Calu3 (cell line): ENCODE measurements at regions not wholly inside any gene's neighbourhood (a gene's known extent, or its start where the extent isn't known, plus 50 kb on each side); places are given as distances from the start of the nearest gene placed in this dataset.
"Not testable (repeated sequence)": the region's sequence is repeated elsewhere in the genome, so short reads cannot be mapped to it uniquely, and the experiment has no call there.

Source experiments
- BruUV-seq: library from RNA; stranded (reverse); fragments of 400-500 nt; replicated peaks from 2 replicates; lab custom pipeline; 2021; lab: Mats Ljungman, UMichigan
- CTCF ChIA-PET: fragments of 300-600 bp; sonication (Branson Sonifier 250); formaldehyde crosslinking; loops from one replicate; lab custom pipeline; 2022; ENCODE audit warnings: antibody characterized with exemption; lab: Charles Lee
- DNase-seq: peaks from one replicate; pipeline ENCODE4 v3.0.0; 2022
- H3K27ac Mint-ChIP-seq: one replicate; pipeline ENCODE4 v1.8.0; 2022; ENCODE audit warnings: mixed read lengths; ENCODE audit not compliant: unreplicated experiment
- H3K27me3 Mint-ChIP-seq: one replicate; pipeline ENCODE4 v1.8.0; 2022; ENCODE audit warnings: mixed read lengths; ENCODE audit not compliant: unreplicated experiment
- H3K36me3 Mint-ChIP-seq: one replicate; pipeline ENCODE4 v1.8.0; 2022; ENCODE audit warnings: mild to moderate bottlenecking, moderate library complexity, mixed read lengths; ENCODE audit not compliant: insufficient read depth, unreplicated experiment
- H3K4me1 Mint-ChIP-seq: one replicate; pipeline ENCODE4 v1.8.0; 2022; ENCODE audit warnings: mild to moderate bottlenecking, low read depth, mixed read lengths; ENCODE audit not compliant: unreplicated experiment
- H3K4me3 Mint-ChIP-seq: one replicate; pipeline ENCODE4 v1.8.0; 2022; ENCODE audit warnings: mild to moderate bottlenecking, low read depth, moderate library complexity, mixed read lengths; ENCODE audit not compliant: unreplicated experiment
- H3K9me3 Mint-ChIP-seq: one replicate; pipeline ENCODE4 v1.8.0; 2022; ENCODE audit warnings: low read depth, mixed read lengths; ENCODE audit not compliant: unreplicated experiment
- intact Hi-C: fragments of 100-400 bp; cut with micrococcal nuclease; formaldehyde crosslinking; loops from one replicate; pipeline ENCODE4 v1.10.0; 2022; ENCODE audit not compliant: unreplicated experiment
- TF ChIP-seq, protein P1 (sequence below): fragments of 200-600 bp; IDR thresholded peaks from one replicate; pipeline ENCODE4 v1.8.0; 2022; ENCODE audit warnings: antibody characterized with exemption; ENCODE audit not compliant: unreplicated experiment

DNA sequence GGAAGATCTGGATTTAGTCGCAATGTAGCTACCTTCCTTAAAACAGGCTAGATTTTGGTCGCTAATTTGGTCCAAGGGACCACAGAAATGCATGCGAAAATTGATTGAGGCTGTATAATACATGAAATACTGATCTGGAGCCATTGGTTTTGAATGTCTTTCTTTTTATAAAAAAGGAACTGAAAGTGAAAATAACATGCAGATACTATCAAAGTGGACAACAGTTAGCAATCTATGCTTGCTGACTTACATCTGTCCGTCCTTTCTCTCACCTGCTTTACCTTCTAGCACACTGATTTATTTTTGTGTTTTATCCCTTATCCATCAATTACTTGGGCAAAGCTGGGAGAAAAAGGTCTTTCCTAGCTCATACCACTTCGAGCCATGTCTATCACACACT is 1459.8 kb upstream of the ACVR2A start:
- DNase-seq, result no peak
- intact Hi-C loops, result no loop called here
- no TSS peak for BruUV-seq
- Mint-ChIP-seq H3K4me3 (no peak overlapping the region), H3K27me3 (no peaks in the 10 kb centered on the region), H3K9me3 (no peaks in the 10 kb centered on the region), H3K27ac (no peak overlapping the region), H3K36me3 (no peaks in the 10 kb centered on the region), H3K4me1 (no peaks in the 10 kb centered on the region)
- CTCF ChIA-PET, result no interaction called here
- TF ChIP-seq, protein P1, sequence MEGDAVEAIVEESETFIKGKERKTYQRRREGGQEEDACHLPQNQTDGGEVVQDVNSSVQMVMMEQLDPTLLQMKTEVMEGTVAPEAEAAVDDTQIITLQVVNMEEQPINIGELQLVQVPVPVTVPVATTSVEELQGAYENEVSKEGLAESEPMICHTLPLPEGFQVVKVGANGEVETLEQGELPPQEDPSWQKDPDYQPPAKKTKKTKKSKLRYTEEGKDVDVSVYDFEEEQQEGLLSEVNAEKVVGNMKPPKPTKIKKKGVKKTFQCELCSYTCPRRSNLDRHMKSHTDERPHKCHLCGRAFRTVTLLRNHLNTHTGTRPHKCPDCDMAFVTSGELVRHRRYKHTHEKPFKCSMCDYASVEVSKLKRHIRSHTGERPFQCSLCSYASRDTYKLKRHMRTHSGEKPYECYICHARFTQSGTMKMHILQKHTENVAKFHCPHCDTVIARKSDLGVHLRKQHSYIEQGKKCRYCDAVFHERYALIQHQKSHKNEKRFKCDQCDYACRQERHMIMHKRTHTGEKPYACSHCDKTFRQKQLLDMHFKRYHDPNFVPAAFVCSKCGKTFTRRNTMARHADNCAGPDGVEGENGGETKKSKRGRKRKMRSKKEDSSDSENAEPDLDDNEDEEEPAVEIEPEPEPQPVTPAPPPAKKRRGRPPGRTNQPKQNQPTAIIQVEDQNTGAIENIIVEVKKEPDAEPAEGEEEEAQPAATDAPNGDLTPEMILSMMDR, result no peak

DNA sequence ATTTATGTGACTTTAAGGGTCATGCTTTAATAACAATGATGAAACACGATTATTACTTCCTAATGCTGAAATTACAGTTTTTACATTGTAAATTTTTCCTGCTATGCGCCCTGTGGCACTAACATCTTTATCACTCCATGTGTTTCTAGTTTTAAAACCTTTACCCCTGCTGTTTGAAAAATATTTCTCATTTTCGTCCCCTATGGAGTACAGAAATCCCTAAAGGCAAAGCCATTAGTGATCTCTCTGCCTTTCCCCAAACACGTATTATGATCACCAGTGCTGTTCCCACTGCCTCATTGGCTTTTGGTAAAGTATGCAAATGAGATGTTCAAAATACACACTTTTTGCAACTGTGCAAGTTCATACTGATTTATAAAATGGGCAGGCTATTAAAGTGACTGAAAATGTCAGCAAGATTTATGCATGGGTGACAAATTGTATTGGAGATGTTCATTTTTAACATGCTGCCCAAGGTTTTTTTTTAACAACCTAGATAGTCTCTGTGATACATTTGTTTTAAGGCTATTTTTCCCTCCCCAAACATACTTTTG is 1468.2 kb upstream of the ACVR2A start:
- DNase-seq, result no peak
- H3K36me3 Mint-ChIP-seq, result no peaks in the 10 kb centered on the region
- H3K27me3 Mint-ChIP-seq, result no peaks in the 10 kb centered on the region
- intact Hi-C loops, result no loop called here
- no peak overlapping the region for H3K27ac Mint-ChIP-seq
- CTCF ChIA-PET, result no interaction called here
- TF ChIP-seq, protein P1, result no peak
- H3K9me3 Mint-ChIP-seq, result peaks cover 2% of the 10 kb centered on the region
- BruUV-seq, result no TSS peak
- no peaks in the 10 kb centered on the region for H3K4me1 Mint-ChIP-seq
- no peak overlapping the region for H3K4me3 Mint-ChIP-seq

DNA sequence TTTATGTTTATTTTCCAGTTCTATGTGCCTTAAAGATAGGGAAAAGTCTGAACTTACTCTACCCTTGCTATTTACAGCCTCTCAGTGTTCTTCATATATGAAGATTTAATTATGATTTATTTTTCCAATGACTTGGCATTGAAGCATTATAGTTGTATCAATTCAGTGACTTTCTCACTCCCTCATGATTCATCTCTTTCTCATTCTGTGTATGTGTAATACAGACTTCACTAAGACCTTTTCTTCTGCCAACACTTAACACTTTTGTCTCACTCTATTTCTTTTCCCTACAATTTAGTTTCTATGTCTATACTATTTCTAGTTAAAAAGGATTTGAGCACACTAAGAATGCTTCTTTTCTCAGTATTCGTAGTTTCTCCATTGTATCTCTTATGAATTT is 1470.3 kb upstream of the ACVR2A start:
- intact Hi-C loops, result no loop called here
- BruUV-seq, result no TSS peak
- H3K27ac Mint-ChIP-seq, result no peak overlapping the region
- no peak for DNase-seq
- H3K9me3 Mint-ChIP-seq, result peaks cover 5% of the 10 kb centered on the region
- no peaks in the 10 kb centered on the region for H3K36me3 Mint-ChIP-seq
- TF ChIP-seq, protein P1, result no peak
- no peak overlapping the region for H3K4me3 Mint-ChIP-seq
- CTCF ChIA-PET, result no interaction called here
- H3K27me3 Mint-ChIP-seq, result no peaks in the 10 kb centered on the region
- no peaks in the 10 kb centered on the region for H3K4me1 Mint-ChIP-seq

DNA sequence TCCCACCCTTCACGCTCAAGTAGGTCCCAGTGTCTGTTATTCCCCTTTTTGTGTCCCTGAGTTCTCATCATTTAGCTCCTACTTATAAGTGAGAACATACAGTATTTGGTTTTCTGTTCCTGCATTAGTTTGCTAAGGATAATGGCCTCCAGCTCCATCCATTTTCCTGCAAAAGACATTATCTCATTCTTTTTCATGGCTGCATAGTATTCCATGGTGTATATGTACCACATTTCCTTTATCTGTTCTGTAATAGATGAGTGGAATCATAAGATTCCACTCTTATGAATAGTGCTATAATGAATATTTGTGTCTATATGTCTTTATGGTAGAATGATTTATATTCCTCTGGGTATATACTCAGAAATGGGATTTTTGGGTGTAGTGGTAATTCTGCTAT is 1473.5 kb upstream of the ACVR2A start:
- BruUV-seq, H3K27me3 Mint-ChIP-seq, H3K27ac Mint-ChIP-seq, H3K9me3 Mint-ChIP-seq, H3K4me3 Mint-ChIP-seq, DNase-seq, H3K4me1 Mint-ChIP-seq, intact Hi-C loops, CTCF ChIA-PET, H3K36me3 Mint-ChIP-seq: not testable (repeated sequence)

DNA sequence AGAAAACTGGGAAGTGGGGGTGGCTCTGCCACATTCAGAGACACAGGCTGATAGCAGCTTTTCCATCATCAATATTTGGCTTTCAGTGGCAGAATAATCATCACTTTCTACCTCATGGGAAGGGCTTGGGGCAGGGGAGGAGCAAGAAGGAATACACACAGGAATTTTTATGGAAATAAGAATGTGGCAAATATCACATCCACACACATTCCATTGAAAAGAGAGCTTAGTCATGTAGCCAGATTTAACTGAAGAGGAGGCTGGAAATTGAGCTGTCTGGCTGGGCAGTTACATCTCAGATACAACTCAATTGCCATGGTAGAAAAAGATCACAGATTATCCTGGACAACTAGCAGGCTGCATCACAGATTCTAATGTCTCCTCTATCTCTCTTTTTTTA is 1474.0 kb upstream of the ACVR2A start:
- H3K27ac Mint-ChIP-seq, result no peak overlapping the region
- no peaks in the 10 kb centered on the region for H3K27me3 Mint-ChIP-seq
- H3K4me1 Mint-ChIP-seq, result no peaks in the 10 kb centered on the region
- DNase-seq, result no peak
- H3K4me3 Mint-ChIP-seq, result no peak overlapping the region
- intact Hi-C loops, result no loop called here
- CTCF ChIA-PET, result no interaction called here
- H3K9me3 Mint-ChIP-seq, result peaks cover 5% of the 10 kb centered on the region
- TF ChIP-seq, protein P1, result no peak
- no TSS peak for BruUV-seq
- H3K36me3 Mint-ChIP-seq, result no peaks in the 10 kb centered on the region
